ENCODE measurements at regions not wholly inside any gene's neighbourhood (a gene's known extent, or its start where the extent isn't known, plus 50 kb on each side); places are given as distances from the start of the nearest gene placed in this dataset.

DNA sequence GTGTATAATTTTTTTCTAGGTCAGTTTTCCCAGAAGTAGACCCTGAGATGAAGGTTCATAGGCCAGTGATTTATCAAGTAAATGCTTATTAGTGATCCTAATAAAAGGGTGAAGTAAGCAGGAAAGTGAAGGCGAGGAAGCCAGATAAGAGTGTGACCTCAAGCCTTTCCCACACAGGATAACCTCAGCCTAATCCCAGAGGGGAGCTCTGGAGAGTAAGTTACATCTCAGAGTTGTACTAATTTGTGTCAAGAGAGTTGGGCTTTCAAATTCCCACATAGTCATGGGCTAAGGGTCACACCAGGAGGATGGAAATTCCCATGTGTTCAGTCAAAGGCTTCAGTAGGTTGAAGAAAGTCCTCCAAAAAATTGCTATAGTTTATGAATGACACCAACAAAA, 191.4 kb downstream of the ADGRA3 start:
- TF ChIP-seq, protein P1, sequence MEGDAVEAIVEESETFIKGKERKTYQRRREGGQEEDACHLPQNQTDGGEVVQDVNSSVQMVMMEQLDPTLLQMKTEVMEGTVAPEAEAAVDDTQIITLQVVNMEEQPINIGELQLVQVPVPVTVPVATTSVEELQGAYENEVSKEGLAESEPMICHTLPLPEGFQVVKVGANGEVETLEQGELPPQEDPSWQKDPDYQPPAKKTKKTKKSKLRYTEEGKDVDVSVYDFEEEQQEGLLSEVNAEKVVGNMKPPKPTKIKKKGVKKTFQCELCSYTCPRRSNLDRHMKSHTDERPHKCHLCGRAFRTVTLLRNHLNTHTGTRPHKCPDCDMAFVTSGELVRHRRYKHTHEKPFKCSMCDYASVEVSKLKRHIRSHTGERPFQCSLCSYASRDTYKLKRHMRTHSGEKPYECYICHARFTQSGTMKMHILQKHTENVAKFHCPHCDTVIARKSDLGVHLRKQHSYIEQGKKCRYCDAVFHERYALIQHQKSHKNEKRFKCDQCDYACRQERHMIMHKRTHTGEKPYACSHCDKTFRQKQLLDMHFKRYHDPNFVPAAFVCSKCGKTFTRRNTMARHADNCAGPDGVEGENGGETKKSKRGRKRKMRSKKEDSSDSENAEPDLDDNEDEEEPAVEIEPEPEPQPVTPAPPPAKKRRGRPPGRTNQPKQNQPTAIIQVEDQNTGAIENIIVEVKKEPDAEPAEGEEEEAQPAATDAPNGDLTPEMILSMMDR (conservative IDR thresholded peaks at IDR 0.05; ENCODE audit: low read depth, low read length), result no peak
- TF ChIP-seq EZH2 (IDR thresholded peaks at IDR 0.05; ENCODE audit: borderline replicate concordance, low read depth, low read length, poor library complexity, severe bottlenecking), result no peak
